GM12874 (cell line): ENCODE measurements at regions not wholly inside any gene's neighbourhood (a gene's known extent, or its start where the extent isn't known, plus 50 kb on each side); places are given as distances from the start of the nearest gene placed in this dataset.

Experiments
- CTCF ChIP-seq: IDR thresholded peaks from 2 replicates; pipeline ENCODE4 v1.5.1; 2011; ENCODE audit warnings: low read depth, mild to moderate bottlenecking, control low read depth, low read length, moderate library complexity; ENCODE audit not compliant: insufficient read depth

- no peak for TF ChIP-seq CTCF
These were observed 138.3 kb upstream of the SHB start for GRCh38 chr9:38207247-38207778.

GRCh38 chr9:38205279-38205678 lies 136.3 kb upstream of the SHB start:
- no peak for TF ChIP-seq CTCF

GRCh38 chr9:38202336-38202938 lies 133.4 kb upstream of the SHB start:
- no peak for TF ChIP-seq CTCF

- TF ChIP-seq CTCF: no peak
These were observed 132.8 kb upstream of the SHB start for GRCh38 chr9:38201844-38202243.

- no peak for TF ChIP-seq CTCF
These were observed 131.4 kb upstream of the SHB start for GRCh38 chr9:38200431-38200830.

GRCh38 chr9:38198140-38198539 lies 129.1 kb upstream of the SHB start:
- TF ChIP-seq CTCF: no peak

GRCh38 chr9:38196714-38197113 lies 127.7 kb upstream of the SHB start:
- TF ChIP-seq CTCF: no peak
